Stomach (tissue), 8 donors: ENCODE measurements at regions not wholly inside any gene's neighbourhood (a gene's known extent, or its start where the extent isn't known, plus 50 kb on each side); places are given as distances from the start of the nearest gene placed in this dataset.
A peak's percentile ranks its signal among the peaks of the same experiment; 100 is the strongest.

Experiments used
- DNase-seq, 2 donors: peaks; one replicate each; pipeline versions ENCODE4 v3.0.0 to v3.0.0-alpha.2; 2013 to 2019
- H3K27ac ChIP-seq, 5 donors: fragments of 200-600 bp in 4 of 5; sonication (generic) in 4 of 5; one replicate each; pipeline ENCODE4 v1.5.1; 2013 to 2019; ENCODE audit warnings: mild to moderate bottlenecking in 1 of 5, moderate library complexity in 1 of 5
- H3K27me3 ChIP-seq, 3 donors: fragments of 200-600 bp; sonication (generic); one replicate each; pipeline ENCODE4 v1.5.1; 2017 to 2019; ENCODE audit warnings: mixed run types in 1 of 3
- H3K36me3 ChIP-seq, 4 donors: fragments of 200-600 bp; sonication (generic); 1 replicate in 3 of 4; 2 replicates in 1 of 4; pipeline ENCODE4 v1.5.1; 2016 to 2019
- H3K4me1 ChIP-seq, 4 donors: fragments of 200-600 bp; sonication (generic); one replicate each; pipeline ENCODE4 v1.5.1; 2016 to 2019
- H3K4me3 ChIP-seq, 4 donors: fragments of 200-600 bp; sonication (generic) in 3 of 4; one replicate each; pipeline ENCODE4 v1.5.1; 2016 to 2019; ENCODE audit warnings: mild to moderate bottlenecking in 1 of 4
- H3K9me3 ChIP-seq, 4 donors: fragments of 200-600 bp; sonication (generic); one replicate each; pipeline ENCODE4 v1.5.1; 2016 to 2019
- CTCF ChIP-seq, 7 experiments: fragments of 450-650 bp in 4 of 7; fragments of 200-600 bp in 3 of 7; sonication (generic) in 3 of 7; IDR thresholded peaks; one replicate each; pipeline ENCODE4 v1.5.1; 2016 to 2019; ENCODE audit warnings: antibody characterized with exemption in 7 of 7, control low read depth in 2 of 7, mild to moderate bottlenecking in 1 of 7
- EP300 ChIP-seq: sonication (generic); formaldehyde crosslinking; IDR thresholded peaks from one replicate; pipeline ENCODE4 v1.6.1; 2017; ENCODE audit warnings: antibody characterized with exemption
- POLR2A ChIP-seq, 4 donors: fragments of 450-650 bp; IDR thresholded peaks; one replicate each; pipeline ENCODE4 v1.6.1; 2016; ENCODE audit warnings: antibody characterized with exemption in 4 of 4, control low read depth in 2 of 4, mild to moderate bottlenecking in 1 of 4, moderate library complexity in 1 of 4
- POLR2AphosphoS5 ChIP-seq, 3 donors: sonication (generic); formaldehyde crosslinking; IDR thresholded peaks; one replicate each; pipeline ENCODE4 v1.6.1; 2016; ENCODE audit warnings: antibody characterized with exemption in 3 of 3
- WGBS, 5 donors: extraction: QIAGEN DNeasy Blood & Tissue Kit in 3 of 5; methylation state at CpG; one replicate each; pipeline versions ENCODE4 v1.1.5 to v1.1.7; 2013 to 2018; 5-methylcytosine and 5-hydroxymethylcytosine counted together
- intact Hi-C: fragments of 100-400 bp; cut with DNase I; formaldehyde crosslinking; loops from one replicate; pipeline ENCODE4 v1.15.1; 2023; ENCODE audit warnings: low total_unique reads
- donor health status: healthy with polysubstance abuse.
- donor health status: Bipolar disorder and iron deficiency.
- donor health status: healthy.

DNA sequence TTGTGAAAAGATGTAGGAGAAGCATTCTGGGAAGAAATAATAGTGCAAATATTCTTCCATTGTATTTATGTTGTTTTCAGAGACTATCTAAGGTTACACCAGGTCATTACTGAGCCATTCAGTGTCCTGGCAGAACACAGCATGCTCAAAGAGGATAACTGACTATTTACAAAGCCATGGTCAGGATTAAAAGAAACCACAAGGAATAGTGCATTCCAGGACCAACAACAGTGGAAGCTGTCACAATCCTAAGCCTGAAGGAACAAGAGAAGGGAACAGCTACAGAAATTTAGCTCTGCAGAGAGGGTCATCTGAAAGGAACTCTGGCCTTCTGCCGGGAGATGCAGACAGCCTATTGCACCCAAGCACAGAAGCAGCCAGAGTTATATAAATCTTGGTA, 116.7 kb downstream of the DSC3 start:
- intact Hi-C loops = no loop called here
- H3K36me3 ChIP-seq = no peaks in the 10 kb centered on the region
- no peaks in the 10 kb centered on the region for H3K9me3 ChIP-seq
- no peaks in the 10 kb centered on the region for H3K27me3 ChIP-seq
- H3K27ac ChIP-seq = no peak overlapping the region
- H3K4me3 ChIP-seq = no peak overlapping the region
- no peaks in the 10 kb centered on the region for H3K4me1 ChIP-seq
- WGBS, 5 donors = 72 to 88% (median 77%) methylated on average over 1 of the region's 1 CpG
- no peak for TF ChIP-seq EP300
- no peak for TF ChIP-seq CTCF (IDR thresholded peaks at IDR 0.05)
- DNase-seq = no peak

GRCh38 chr18:30920757-30921156, 121.8 kb downstream of the DSC3 start:
- Histone ChIP-seq H3K27me3 (no peaks in the 10 kb centered on the region), H3K4me3 (no peak overlapping the region), H3K36me3 (no peaks in the 10 kb centered on the region), H3K4me1 (no peaks in the 10 kb centered on the region), H3K9me3 (no peaks in the 10 kb centered on the region), H3K27ac (no peak overlapping the region)
- no peak for DNase-seq
- 84 to 88% (median 85%) methylated on average over 5 of the region's 5 CpGs for WGBS, 5 donors
- TF ChIP-seq POLR2AphosphoS5 (IDR thresholded peaks at IDR 0.05) = no peak
- TF ChIP-seq EP300 = no peak
- no peak for TF ChIP-seq POLR2A (IDR thresholded peaks at IDR 0.05)
- TF ChIP-seq CTCF (IDR thresholded peaks at IDR 0.05) = no peak
- intact Hi-C loops = no loop called here

DNA sequence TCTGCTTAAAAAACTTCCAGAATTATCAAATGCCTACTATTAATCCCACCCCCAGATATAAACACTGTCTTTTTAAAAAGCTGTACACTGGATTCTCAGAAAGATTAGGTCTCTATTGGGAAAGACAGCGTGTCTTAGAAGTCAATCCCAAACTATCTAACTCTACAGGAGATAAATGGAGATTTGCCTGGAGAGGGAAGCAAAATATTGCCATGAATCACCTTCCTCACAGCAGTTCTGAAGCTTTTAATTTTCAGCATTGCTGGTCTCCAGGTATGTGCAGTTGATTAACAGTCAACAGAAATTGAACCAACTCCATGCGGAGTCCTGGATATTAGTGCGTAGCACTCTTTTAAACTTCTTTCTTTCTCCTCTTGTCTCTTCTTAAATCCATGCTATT, 122.2 kb downstream of the DSC3 start:
- Histone ChIP-seq H3K4me3 (no peak overlapping the region), H3K4me1 (no peaks in the 10 kb centered on the region), H3K36me3 (no peaks in the 10 kb centered on the region), H3K27me3 (no peaks in the 10 kb centered on the region), H3K27ac (no peak overlapping the region), H3K9me3 (no peaks in the 10 kb centered on the region)
- 75 to 90% (median 83%) methylated on average over 3 of the region's 3 CpGs for WGBS, 5 donors
- TF ChIP-seq POLR2A (IDR thresholded peaks at IDR 0.05) = no peak
- TF ChIP-seq POLR2AphosphoS5 (IDR thresholded peaks at IDR 0.05) = no peak
- no peak for DNase-seq
- intact Hi-C loops = no loop called here

DNA sequence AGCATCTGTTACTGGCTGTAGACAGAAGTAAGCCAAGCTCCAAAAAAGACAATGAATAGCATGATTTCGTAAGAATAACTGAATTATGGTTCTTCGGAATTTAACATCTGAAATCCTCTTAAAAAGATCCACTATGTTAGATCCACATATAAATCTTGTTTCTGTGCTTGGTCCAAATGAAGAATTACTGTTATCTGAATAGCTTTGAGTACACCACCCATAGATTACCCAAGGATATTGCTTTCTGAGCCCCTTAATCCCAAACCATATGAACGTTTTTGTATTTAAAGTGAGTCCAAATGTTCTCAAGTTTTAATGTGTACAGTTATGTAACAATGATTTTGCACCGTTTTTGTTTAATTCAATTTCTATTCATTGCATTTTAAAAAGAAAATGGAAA, 124.9 kb downstream of the DSC3 start:
- H3K27ac ChIP-seq = no peak overlapping the region
- no peaks in the 10 kb centered on the region for H3K36me3 ChIP-seq
- intact Hi-C loops = no loop called here
- WGBS, 5 donors = 48 to 69% (median 59%) methylated on average over 4 of the region's 4 CpGs
- no peaks in the 10 kb centered on the region for H3K4me1 ChIP-seq
- DNase-seq = peak in 1 of 2 donors; percentile 7
- no peaks in the 10 kb centered on the region for H3K9me3 ChIP-seq
- no peak for TF ChIP-seq CTCF (IDR thresholded peaks at IDR 0.05)
- TF ChIP-seq POLR2AphosphoS5 (IDR thresholded peaks at IDR 0.05) = no peak
- no peak for TF ChIP-seq EP300
- TF ChIP-seq POLR2A (IDR thresholded peaks at IDR 0.05) = no peak
- H3K27me3 ChIP-seq = no peaks in the 10 kb centered on the region
- no peak overlapping the region for H3K4me3 ChIP-seq

GRCh38 chr18:30915336-30915988, 127.1 kb downstream of the DSC3 start:
- intact Hi-C loops = no loop called here
- no peak overlapping the region for H3K27ac ChIP-seq
- no peaks in the 10 kb centered on the region for H3K4me1 ChIP-seq
- no peak for TF ChIP-seq EP300
- no peak for TF ChIP-seq POLR2AphosphoS5 (IDR thresholded peaks at IDR 0.05)
- TF ChIP-seq CTCF (IDR thresholded peaks at IDR 0.05) = no peak
- TF ChIP-seq POLR2A (IDR thresholded peaks at IDR 0.05) = no peak
- no peaks in the 10 kb centered on the region for H3K36me3 ChIP-seq
- no peaks in the 10 kb centered on the region for H3K27me3 ChIP-seq
- 65 to 89% (median 80%) methylated on average over 4 of the region's 4 CpGs for WGBS, 5 donors
- DNase-seq = no peak
- no peaks in the 10 kb centered on the region for H3K9me3 ChIP-seq
- no peak overlapping the region for H3K4me3 ChIP-seq
